ENCODE measurements at regions not wholly inside any gene's neighbourhood (a gene's known extent, or its start where the extent isn't known, plus 50 kb on each side); places are given as distances from the start of the nearest gene placed in this dataset.

DNA sequence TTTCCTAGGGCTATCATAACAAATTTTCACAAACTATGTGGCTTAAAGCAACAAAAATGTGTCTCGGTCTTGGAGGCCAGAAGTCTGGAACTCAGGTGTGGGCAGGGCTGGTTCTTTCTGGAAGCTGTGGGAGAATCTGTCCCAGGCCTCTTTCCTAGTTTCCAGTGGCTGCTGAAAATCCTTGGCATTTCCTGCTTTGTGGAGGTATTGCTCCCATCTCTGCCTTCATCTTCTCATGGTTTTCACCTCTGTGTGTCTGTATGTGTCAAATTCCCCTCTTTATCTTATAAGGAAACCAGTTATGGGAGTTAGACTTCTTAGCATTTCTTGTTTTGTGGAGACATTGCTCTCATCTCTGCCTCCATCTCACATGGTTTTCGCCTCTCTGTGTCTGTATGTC is 130.4 kb upstream of the PLET1 start:
- in situ Hi-C loops (cut with HindIII; ENCODE audit: low sequenced_read_pairs), result no loop called here
- no peak for DNase-seq (ENCODE audit: low read depth, low spot score)
- no peak overlapping the region for H3K4me3 ChIP-seq (ENCODE audit: low read depth, low read length)
- no peak for TF ChIP-seq CTCF (IDR thresholded peaks at IDR 0.05; ENCODE audit: low read depth, low read length)

- DNase-seq (ENCODE audit: low read depth, low spot score), result no peak
- TF ChIP-seq CTCF (IDR thresholded peaks at IDR 0.05; ENCODE audit: low read depth, low read length), result no peak
- in situ Hi-C loops (cut with HindIII; ENCODE audit: low sequenced_read_pairs), result no loop called here
- H3K4me3 ChIP-seq (ENCODE audit: low read depth, low read length), result no peak overlapping the region
Observed at GRCh38 chr11:112392904-112393303, 132.2 kb upstream of the PLET1 start.

DNA sequence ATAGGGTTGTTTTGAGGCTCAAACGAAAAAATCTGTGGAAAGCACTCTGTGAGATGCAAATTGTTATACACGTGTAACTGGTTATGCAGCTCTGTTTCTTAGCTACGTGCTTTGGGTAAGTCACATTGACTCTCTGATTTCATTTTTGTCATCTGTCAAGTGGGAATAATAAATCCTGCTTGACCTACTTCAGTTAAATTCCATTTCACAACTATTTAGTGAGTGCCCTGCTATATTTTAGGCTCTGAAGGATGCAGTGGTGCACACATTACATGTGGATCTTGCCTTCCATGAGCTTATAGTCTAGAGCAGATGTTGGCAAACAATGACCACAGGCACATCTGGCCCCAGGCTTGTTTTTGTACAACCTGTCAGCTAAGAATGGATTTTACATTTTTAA is 133.6 kb upstream of the PLET1 start:
- no peak for TF ChIP-seq CTCF (IDR thresholded peaks at IDR 0.05; ENCODE audit: low read depth, low read length)
- DNase-seq (ENCODE audit: low read depth, low spot score), result no peak
- in situ Hi-C loops (cut with HindIII; ENCODE audit: low sequenced_read_pairs), result no loop called here
- H3K4me3 ChIP-seq (ENCODE audit: low read depth, low read length), result no peak overlapping the region

DNA sequence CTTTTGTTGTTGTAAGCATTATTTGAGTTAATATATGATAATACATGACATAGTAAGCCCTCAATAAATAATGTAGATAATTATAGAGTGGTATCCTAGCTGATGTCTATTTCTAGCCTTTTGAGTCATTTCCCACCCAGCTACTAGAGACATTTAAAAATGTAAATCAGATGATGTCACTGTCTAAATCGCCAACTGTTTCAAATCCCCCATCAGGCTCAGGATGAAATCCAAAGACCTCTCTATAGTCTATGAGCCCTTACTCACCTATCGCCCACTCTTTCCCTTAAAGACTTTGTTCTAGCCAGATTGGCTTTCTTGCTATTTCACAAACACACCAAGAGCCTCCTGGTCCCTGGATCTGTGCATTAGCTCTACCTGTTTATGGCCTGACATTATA is 135.4 kb upstream of the PLET1 start:
- in situ Hi-C loops (cut with HindIII; ENCODE audit: low sequenced_read_pairs), result no loop called here
- no peak overlapping the region for H3K4me3 ChIP-seq (ENCODE audit: low read depth, low read length)
- TF ChIP-seq CTCF (IDR thresholded peaks at IDR 0.05; ENCODE audit: low read depth, low read length), result no peak
- no peak for DNase-seq (ENCODE audit: low read depth, low spot score)

DNA sequence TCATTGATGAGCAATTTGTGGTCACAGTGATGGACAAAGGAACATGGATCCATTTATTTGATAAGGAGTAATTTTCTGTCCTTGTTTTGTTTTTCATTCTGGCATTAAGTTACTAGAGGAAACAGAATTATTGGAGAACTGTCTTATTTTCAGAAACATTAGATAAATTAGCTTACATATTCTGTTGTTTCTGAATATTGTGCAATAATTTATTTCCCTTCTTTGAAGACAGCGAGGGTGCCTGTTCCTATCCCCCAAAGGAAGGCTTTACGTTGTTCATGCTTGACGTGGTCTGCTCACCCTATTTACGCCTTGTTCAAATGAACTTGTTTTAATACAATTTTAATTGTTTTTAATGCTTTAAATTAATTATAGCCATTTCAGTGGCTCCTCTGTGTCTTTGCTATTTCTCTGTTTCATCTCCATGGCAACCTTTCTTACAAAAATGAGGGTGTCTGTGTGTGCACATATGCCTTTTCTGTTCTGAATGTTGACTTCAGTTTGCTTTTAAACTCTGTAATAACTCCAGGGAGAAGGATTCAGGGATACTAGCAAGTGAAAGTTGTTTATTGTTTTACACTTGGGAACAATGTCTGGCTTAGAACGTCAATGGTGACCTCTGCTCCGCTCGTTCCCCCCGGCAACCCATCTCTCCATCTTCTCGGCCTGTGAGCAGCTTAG is 138.3 kb upstream of the PLET1 start:
- no peak for DNase-seq (ENCODE audit: low read depth, low spot score)
- H3K4me3 ChIP-seq (ENCODE audit: low read depth, low read length), result no peak overlapping the region
- in situ Hi-C loops (cut with HindIII; ENCODE audit: low sequenced_read_pairs), result no loop called here
- no peak for TF ChIP-seq CTCF (IDR thresholded peaks at IDR 0.05; ENCODE audit: low read depth, low read length)

DNA sequence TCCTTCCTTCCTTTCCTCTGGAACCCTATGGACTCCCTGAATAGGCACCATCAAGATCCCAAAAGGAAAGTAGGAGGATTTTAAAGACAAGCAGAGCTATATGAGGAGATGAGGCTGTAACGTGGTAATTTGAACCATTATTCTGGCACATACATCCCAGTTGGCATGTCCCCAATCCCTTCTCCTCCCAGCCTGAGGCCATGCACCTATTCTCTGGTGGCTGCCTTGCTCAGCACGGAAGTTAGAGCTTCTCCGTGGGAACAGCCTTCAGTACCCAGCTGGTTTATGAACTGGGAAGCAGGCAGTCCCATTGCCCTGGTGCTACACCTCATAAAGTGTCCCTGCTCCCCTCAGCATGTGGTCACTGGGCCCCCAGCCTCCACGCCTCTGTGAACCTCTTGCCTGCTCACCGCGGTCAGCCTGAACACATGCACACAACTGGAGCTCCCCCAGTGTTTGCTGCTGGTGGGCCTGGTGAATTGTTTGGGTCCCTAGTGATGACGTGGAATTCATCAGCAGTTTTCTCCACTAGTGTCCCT is 139.9 kb upstream of the PLET1 start:
- DNase-seq (ENCODE audit: low read depth, low spot score), result no peak
- in situ Hi-C loops (cut with HindIII; ENCODE audit: low sequenced_read_pairs), result no loop called here
- H3K4me3 ChIP-seq (ENCODE audit: low read depth, low read length), result no peak overlapping the region
- TF ChIP-seq CTCF (IDR thresholded peaks at IDR 0.05; ENCODE audit: low read depth, low read length), result no peak
